HEK293 (cell line): ENCODE measurements at regions not wholly inside any gene's neighbourhood (a gene's known extent, or its start where the extent isn't known, plus 50 kb on each side); places are given as distances from the start of the nearest gene placed in this dataset.

ENCODE experiments used
- BCL11A ChIP-seq: fragments of 450-650 bp; formaldehyde crosslinking; IDR thresholded peaks from 2 replicates; pipeline ENCODE4 v1.5.1; 2016; ENCODE audit warnings: low read depth, missing biosample characterization, missing genetic modification characterization
- GLIS2 ChIP-seq: fragments of 450-650 bp; formaldehyde crosslinking; IDR thresholded peaks from 2 replicates; pipeline ENCODE4 v1.5.1; 2016; ENCODE audit warnings: missing biosample characterization, missing genetic modification characterization
- HOXD13 ChIP-seq: sonication (generic); formaldehyde crosslinking; IDR thresholded peaks from 2 replicates; pipeline ENCODE4 v1.8.0; 2022; ENCODE audit warnings: missing genetic modification reagents, borderline replicate concordance
- MEIS1 ChIP-seq: sonication (generic); formaldehyde crosslinking; IDR thresholded peaks from 2 replicates; pipeline ENCODE4 v1.8.1; 2022; ENCODE audit warnings: missing genetic modification reagents, mild to moderate bottlenecking, borderline replicate concordance
- OSR2 ChIP-seq: fragments of 450-650 bp; formaldehyde crosslinking; IDR thresholded peaks from 2 replicates; pipeline ENCODE4 v1.5.1; 2016; ENCODE audit warnings: missing biosample characterization, missing genetic modification characterization
- TCF7L2 ChIP-seq: IDR thresholded peaks from 2 replicates; pipeline ENCODE4 v1.6.1; 2011; ENCODE audit warnings: low read depth, mild to moderate bottlenecking, inconsistent platforms, low read length, moderate library complexity, borderline replicate concordance
- YY1 ChIP-seq: fragments of 450-650 bp; formaldehyde crosslinking; IDR thresholded peaks from 2 replicates; pipeline ENCODE4 v1.5.1; 2018; ENCODE audit warnings: missing biosample characterization, missing genetic modification characterization
- ZNF223 ChIP-seq: fragments of 450-650 bp; formaldehyde crosslinking; IDR thresholded peaks from 2 replicates; pipeline ENCODE4 v1.5.1; 2016; ENCODE audit warnings: missing biosample characterization, missing genetic modification characterization
- ZNF501 ChIP-seq: fragments of 450-650 bp; formaldehyde crosslinking; IDR thresholded peaks from 2 replicates; pipeline ENCODE4 v1.5.1; 2016; ENCODE audit warnings: missing biosample characterization, missing genetic modification characterization
- ZNF585B ChIP-seq: fragments of 450-650 bp; formaldehyde crosslinking; IDR thresholded peaks from 2 replicates; pipeline ENCODE4 v1.5.1; 2016; ENCODE audit warnings: missing biosample characterization, missing genetic modification characterization
- ZNF624 ChIP-seq: fragments of 450-650 bp; formaldehyde crosslinking; IDR thresholded peaks from 2 replicates; pipeline ENCODE4 v1.5.1; 2017; ENCODE audit warnings: missing biosample characterization, missing genetic modification characterization
- TF ChIP-seq, protein P1 (sequence below): fragments of 450-650 bp; formaldehyde crosslinking; IDR thresholded peaks from 2 replicates; pipeline ENCODE4 v1.5.1; 2016; ENCODE audit warnings: missing biosample characterization, missing genetic modification characterization
- TF ChIP-seq, protein P2 (sequence below): fragments of 450-650 bp; formaldehyde crosslinking; IDR thresholded peaks from 2 replicates; pipeline ENCODE4 v1.5.1; 2016; ENCODE audit warnings: missing biosample characterization, missing genetic modification characterization

DNA sequence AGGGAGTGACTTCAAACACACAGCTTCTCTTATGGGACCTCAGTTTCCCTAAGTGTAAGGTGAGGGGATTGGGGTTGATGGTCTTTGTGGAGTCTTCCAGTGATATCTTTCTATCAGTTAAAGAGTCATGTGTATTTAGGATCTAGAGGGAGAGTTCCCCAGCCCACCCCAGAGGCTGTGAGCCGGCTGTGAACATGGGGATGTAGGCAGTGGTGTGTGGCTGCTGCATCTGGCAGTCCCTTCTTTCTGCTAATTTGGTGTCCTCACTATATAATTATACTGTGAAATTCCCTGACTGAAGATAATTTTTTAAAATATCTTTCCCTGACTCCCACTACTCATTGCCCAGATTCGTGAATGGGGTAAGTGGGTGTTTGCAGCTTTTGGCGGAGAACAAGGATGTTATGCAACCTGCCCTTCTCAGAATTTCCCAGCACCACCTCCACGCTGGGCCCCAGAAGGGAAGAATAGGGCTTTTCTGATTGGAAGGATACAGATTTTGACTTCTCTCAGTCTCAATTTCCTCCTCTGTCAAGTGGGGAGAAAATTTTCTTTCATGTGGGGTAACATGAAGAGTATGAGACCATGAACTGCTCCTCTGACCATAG is 79.0 kb upstream of the RASGRF1 start:
- TF ChIP-seq ZNF624 (no peak), OSR2 (tag by site-specific recombination) (no peak), ZNF501 (tag by site-specific recombination) (no peak), HOXD13 (no peak), BCL11A (no peak), MEIS1 (no peak), ZNF585B (tag by site-specific recombination) (no peak), ZNF223 (tag by site-specific recombination) (no peak), YY1 (tag by site-specific recombination) (no peak), GLIS2 (tag by site-specific recombination) (no peak), TCF7L2 (no peak)
- TF ChIP-seq, protein P1, sequence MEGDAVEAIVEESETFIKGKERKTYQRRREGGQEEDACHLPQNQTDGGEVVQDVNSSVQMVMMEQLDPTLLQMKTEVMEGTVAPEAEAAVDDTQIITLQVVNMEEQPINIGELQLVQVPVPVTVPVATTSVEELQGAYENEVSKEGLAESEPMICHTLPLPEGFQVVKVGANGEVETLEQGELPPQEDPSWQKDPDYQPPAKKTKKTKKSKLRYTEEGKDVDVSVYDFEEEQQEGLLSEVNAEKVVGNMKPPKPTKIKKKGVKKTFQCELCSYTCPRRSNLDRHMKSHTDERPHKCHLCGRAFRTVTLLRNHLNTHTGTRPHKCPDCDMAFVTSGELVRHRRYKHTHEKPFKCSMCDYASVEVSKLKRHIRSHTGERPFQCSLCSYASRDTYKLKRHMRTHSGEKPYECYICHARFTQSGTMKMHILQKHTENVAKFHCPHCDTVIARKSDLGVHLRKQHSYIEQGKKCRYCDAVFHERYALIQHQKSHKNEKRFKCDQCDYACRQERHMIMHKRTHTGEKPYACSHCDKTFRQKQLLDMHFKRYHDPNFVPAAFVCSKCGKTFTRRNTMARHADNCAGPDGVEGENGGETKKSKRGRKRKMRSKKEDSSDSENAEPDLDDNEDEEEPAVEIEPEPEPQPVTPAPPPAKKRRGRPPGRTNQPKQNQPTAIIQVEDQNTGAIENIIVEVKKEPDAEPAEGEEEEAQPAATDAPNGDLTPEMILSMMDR (tag by site-specific recombination), result no peak
- TF ChIP-seq, protein P2, sequence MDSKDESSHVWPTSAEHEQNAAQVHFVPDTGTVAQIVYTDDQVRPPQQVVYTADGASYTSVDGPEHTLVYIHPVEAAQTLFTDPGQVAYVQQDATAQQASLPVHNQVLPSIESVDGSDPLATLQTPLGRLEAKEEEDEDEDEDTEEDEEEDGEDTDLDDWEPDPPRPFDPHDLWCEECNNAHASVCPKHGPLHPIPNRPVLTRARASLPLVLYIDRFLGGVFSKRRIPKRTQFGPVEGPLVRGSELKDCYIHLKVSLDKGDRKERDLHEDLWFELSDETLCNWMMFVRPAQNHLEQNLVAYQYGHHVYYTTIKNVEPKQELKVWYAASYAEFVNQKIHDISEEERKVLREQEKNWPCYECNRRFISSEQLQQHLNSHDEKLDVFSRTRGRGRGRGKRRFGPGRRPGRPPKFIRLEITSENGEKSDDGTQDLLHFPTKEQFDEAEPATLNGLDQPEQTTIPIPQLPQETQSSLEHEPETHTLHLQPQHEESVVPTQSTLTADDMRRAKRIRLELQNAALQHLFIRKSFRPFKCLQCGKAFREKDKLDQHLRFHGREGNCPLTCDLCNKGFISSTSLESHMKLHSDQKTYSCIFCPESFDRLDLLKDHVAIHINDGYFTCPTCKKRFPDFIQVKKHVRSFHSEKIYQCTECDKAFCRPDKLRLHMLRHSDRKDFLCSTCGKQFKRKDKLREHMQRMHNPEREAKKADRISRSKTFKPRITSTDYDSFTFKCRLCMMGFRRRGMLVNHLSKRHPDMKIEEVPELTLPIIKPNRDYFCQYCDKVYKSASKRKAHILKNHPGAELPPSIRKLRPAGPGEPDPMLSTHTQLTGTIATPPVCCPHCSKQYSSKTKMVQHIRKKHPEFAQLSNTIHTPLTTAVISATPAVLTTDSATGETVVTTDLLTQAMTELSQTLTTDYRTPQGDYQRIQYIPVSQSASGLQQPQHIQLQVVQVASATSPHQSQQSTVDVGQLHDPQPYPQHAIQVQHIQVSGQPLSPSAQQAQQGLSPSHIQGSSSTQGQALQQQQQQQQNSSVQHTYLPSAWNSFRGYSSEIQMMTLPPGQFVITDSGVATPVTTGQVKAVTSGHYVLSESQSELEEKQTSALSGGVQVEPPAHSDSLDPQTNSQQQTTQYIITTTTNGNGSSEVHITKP (tag by site-specific recombination), result no peak
